BLaER1 treated with 17β-estradiol and CSF1 and Interleukin-3, amounts not matched to agents 10 nM and 100 nM (cell line): ENCODE measurements at regions not wholly inside any gene's neighbourhood (a gene's known extent, or its start where the extent isn't known, plus 50 kb on each side); places are given as distances from the start of the nearest gene placed in this dataset.

ENCODE experiments used
- H3K27ac ChIP-seq, 11 experiments: shearing (Covaris generic); formaldehyde crosslinking; 2 replicates each; pipeline ENCODE4 v1.8.1; 2022
- H3K27me3 ChIP-seq, 11 experiments: shearing (Covaris generic); formaldehyde crosslinking; 2 replicates each; pipeline ENCODE4 v1.8.1; 2022
- H3K36me3 ChIP-seq, 11 experiments: shearing (Covaris generic); formaldehyde crosslinking; 2 replicates each; pipeline ENCODE4 v1.8.1; 2022
- H3K4me1 ChIP-seq, 10 experiments: shearing (Covaris generic); formaldehyde crosslinking; 2 replicates each; pipeline ENCODE4 v1.8.1; 2022
- H3K4me2 ChIP-seq, 11 experiments: shearing (Covaris generic); formaldehyde crosslinking; 2 replicates each; pipeline ENCODE4 v1.8.1; 2022
- H3K4me3 ChIP-seq, 10 experiments: shearing (Covaris generic); formaldehyde crosslinking; 2 replicates each; pipeline ENCODE4 v1.8.1; 2022
- H3K9ac ChIP-seq, 11 experiments: shearing (Covaris generic); formaldehyde crosslinking; 2 replicates each; pipeline ENCODE4 v1.8.1; 2022
- H3K9me3 ChIP-seq, 11 experiments: shearing (Covaris generic); formaldehyde crosslinking; replicated peaks in 1 of 11; 2 replicates each; pipeline ENCODE4 v1.8.1; 2022
- H4K20me1 ChIP-seq, 11 experiments: shearing (Covaris generic); formaldehyde crosslinking; 2 replicates each; pipeline ENCODE4 v1.8.1; 2022
- Cebpa-rat ChIP-seq, 11 experiments: shearing (Covaris generic); IDR thresholded peaks; 2 replicates each; pipeline ENCODE4 v1.8.1; 2022

GRCh38 chr13:31044364-31045285 lies 112.2 kb downstream of the TEX26 start:
- Histone ChIP-seq H3K4me3 (no peak overlapping the region), H3K9me3 (peaks cover 0 to 5% (median 0%) of the 10 kb centered on the region in 11 experiments; a peak in 1 of 22 replicates), H3K9ac (peak overlapping the region in 4 of 11 experiments; percentile 27 to 65 (median 44); a peak in 4 of 22 replicates), H4K20me1 (peaks cover 0 to 6% (median 0%) of the 10 kb centered on the region in 11 experiments; a peak in 1 of 22 replicates), H3K4me1 (peaks cover 53 to 63% (median 57%) of the 10 kb centered on the region in 10 experiments), H3K27ac (peak overlapping the region in 8 of 11 experiments; percentile 36 to 81 (median 51); a peak in 10 of 22 replicates), H3K27me3 (peaks cover 0 to 12% (median 0%) of the 10 kb centered on the region in 11 experiments; a peak in 4 of 22 replicates), H3K36me3 (no peaks in the 10 kb centered on the region), H3K4me2 (peak overlapping the region; percentile 49 to 90 (median 79))
- no peak for TF ChIP-seq Cebpa-rat (IDR thresholded peaks at IDR 0.05)

- peaks cover 0 to 9% (median 0%) of the 10 kb centered on the region in 11 experiments; a peak in 2 of 22 replicates for H4K20me1 ChIP-seq
- H3K27me3 ChIP-seq, result peaks cover 0 to 16% (median 0%) of the 10 kb centered on the region in 11 experiments; a peak in 4 of 22 replicates
- no peak overlapping the region for H3K4me3 ChIP-seq
- H3K9ac ChIP-seq, result no peak overlapping the region
- H3K27ac ChIP-seq, result peak overlapping the region in 2 of 11 experiments; percentile 57 to 69; a peak in 2 of 22 replicates
- peaks cover 59 to 70% (median 64%) of the 10 kb centered on the region in 10 experiments for H3K4me1 ChIP-seq
- H3K9me3 ChIP-seq, result peaks cover 0 to 5% (median 0%) of the 10 kb centered on the region in 11 experiments; a peak in 1 of 22 replicates
- H3K36me3 ChIP-seq, result no peaks in the 10 kb centered on the region
- peak overlapping the region in 8 of 11 experiments; percentile 16 to 90 (median 65); a peak in 16 of 22 replicates for H3K4me2 ChIP-seq
- no peak for TF ChIP-seq Cebpa-rat (IDR thresholded peaks at IDR 0.05)
Observed at GRCh38 chr13:31043957-31044356, 111.5 kb downstream of the TEX26 start.

GRCh38 chr13:31042481-31043165 lies 110.2 kb downstream of the TEX26 start:
- TF ChIP-seq Cebpa-rat (IDR thresholded peaks at IDR 0.05), result no peak
- H3K9ac ChIP-seq, result peak overlapping the region in 2 of 11 experiments; percentile 15 to 23; a peak in 2 of 22 replicates
- H3K27me3 ChIP-seq, result peaks cover 0 to 29% (median 0%) of the 10 kb centered on the region in 11 experiments; a peak in 6 of 22 replicates
- H3K9me3 ChIP-seq, result peaks cover 0 to 5% (median 0%) of the 10 kb centered on the region in 11 experiments; a peak in 1 of 22 replicates
- H3K36me3 ChIP-seq, result no peaks in the 10 kb centered on the region
- H3K4me3 ChIP-seq, result no peak overlapping the region
- H3K4me2 ChIP-seq, result peak overlapping the region; percentile 37 to 79 (median 61)
- peaks cover 67 to 83% (median 74%) of the 10 kb centered on the region in 10 experiments for H3K4me1 ChIP-seq
- peaks cover 0 to 14% (median 0%) of the 10 kb centered on the region in 11 experiments; a peak in 2 of 22 replicates for H4K20me1 ChIP-seq
- peak overlapping the region in 4 of 11 experiments; percentile 49 to 69 (median 59); a peak in 8 of 22 replicates for H3K27ac ChIP-seq

GRCh38 chr13:31042049-31042448 lies 109.6 kb downstream of the TEX26 start:
- Histone ChIP-seq H3K27me3 (peaks cover 0 to 35% (median 0%) of the 10 kb centered on the region in 11 experiments; a peak in 6 of 22 replicates), H3K9ac (no peak overlapping the region), H3K36me3 (no peaks in the 10 kb centered on the region), H3K4me3 (no peak overlapping the region), H3K9me3 (peaks cover 0 to 5% (median 0%) of the 10 kb centered on the region in 11 experiments; a peak in 1 of 22 replicates), H3K4me1 (peaks cover 71 to 86% (median 80%) of the 10 kb centered on the region in 10 experiments), H4K20me1 (peaks cover 0 to 14% (median 0%) of the 10 kb centered on the region in 11 experiments; a peak in 2 of 22 replicates), H3K4me2 (peak overlapping the region; percentile 37 to 79 (median 60)), H3K27ac (peak overlapping the region in 2 of 11 experiments; percentile 6 to 57; a peak in 3 of 22 replicates)
- no peak for TF ChIP-seq Cebpa-rat (IDR thresholded peaks at IDR 0.05)

GRCh38 chr13:31038834-31039552 lies 106.5 kb downstream of the TEX26 start:
- Histone ChIP-seq H3K9me3 (peaks cover 0 to 5% (median 0%) of the 10 kb centered on the region in 11 experiments; a peak in 1 of 22 replicates), H3K4me1 (peaks cover 47 to 58% (median 53%) of the 10 kb centered on the region in 10 experiments), H3K36me3 (no peaks in the 10 kb centered on the region), H4K20me1 (peaks cover 0 to 14% (median 0%) of the 10 kb centered on the region in 11 experiments; a peak in 2 of 22 replicates), H3K4me3 (no peak overlapping the region), H3K27me3 (peaks cover 0 to 51% (median 0%) of the 10 kb centered on the region in 11 experiments; a peak in 6 of 22 replicates), H3K9ac (no peak overlapping the region), H3K27ac (no peak overlapping the region), H3K4me2 (peak overlapping the region; percentile 30 to 73 (median 69))
- no peak for TF ChIP-seq Cebpa-rat (IDR thresholded peaks at IDR 0.05)

GRCh38 chr13:31037874-31038500 lies 105.5 kb downstream of the TEX26 start:
- TF ChIP-seq Cebpa-rat (IDR thresholded peaks at IDR 0.05), result no peak
- H3K9ac ChIP-seq, result no peak overlapping the region
- peaks cover 0 to 5% (median 0%) of the 10 kb centered on the region in 11 experiments; a peak in 1 of 22 replicates for H3K9me3 ChIP-seq
- peak overlapping the region in 7 of 11 experiments; percentile 16 to 73 (median 62); a peak in 12 of 22 replicates for H3K4me2 ChIP-seq
- no peak overlapping the region for H3K27ac ChIP-seq
- H3K4me3 ChIP-seq, result no peak overlapping the region
- peaks cover 0 to 51% (median 0%) of the 10 kb centered on the region in 11 experiments; a peak in 6 of 22 replicates for H3K27me3 ChIP-seq
- H3K4me1 ChIP-seq, result peaks cover 40 to 48% (median 44%) of the 10 kb centered on the region in 10 experiments
- H4K20me1 ChIP-seq, result peaks cover 0 to 14% (median 0%) of the 10 kb centered on the region in 11 experiments; a peak in 2 of 22 replicates
- no peaks in the 10 kb centered on the region for H3K36me3 ChIP-seq
